ENCODE measurements at regions not wholly inside any gene's neighbourhood (a gene's known extent, or its start where the extent isn't known, plus 50 kb on each side); places are given as distances from the start of the nearest gene placed in this dataset.

- DNase-seq = no peak
Observed at GRCh38 chr3:150264561-150265279, 143.4 kb upstream of the TSC22D2 start.

- no peak for DNase-seq
Observed at GRCh38 chr3:150261958-150262357, 146.1 kb upstream of the TSC22D2 start.

- DNase-seq = no peak
Observed at GRCh38 chr3:150261418-150261817, 146.7 kb upstream of the TSC22D2 start.

- DNase-seq = no peak
Observed at GRCh38 chr3:150260398-150260710, 147.7 kb upstream of the TSC22D2 start.

GRCh38 chr3:150259526-150260397 is 148.3 kb upstream of the TSC22D2 start:
- DNase-seq = no peak

- no peak for DNase-seq
Observed at GRCh38 chr3:150256782-150257181, 151.3 kb upstream of the TSC22D2 start.

GRCh38 chr3:150256318-150256717 is 151.8 kb upstream of the TSC22D2 start:
- no peak for DNase-seq

GRCh38 chr3:150255826-150256225 is 152.3 kb upstream of the TSC22D2 start:
- DNase-seq = no peak

GRCh38 chr3:150255413-150255812 is 152.7 kb upstream of the TSC22D2 start:
- DNase-seq = peak; percentile 37 to 67

GRCh38 chr3:150254309-150254708 is 153.8 kb upstream of the TSC22D2 start:
- no peak for DNase-seq

- DNase-seq = no peak
Observed at GRCh38 chr3:150253622-150254021, 154.5 kb upstream of the TSC22D2 start.

- no peak for DNase-seq
Observed at GRCh38 chr3:150252462-150252861, 155.6 kb upstream of the TSC22D2 start.

GRCh38 chr3:150251187-150252062 is 156.7 kb upstream of the TSC22D2 start:
- DNase-seq = no peak

GRCh38 chr3:150249779-150250470 is 158.2 kb upstream of the TSC22D2 start:
- no peak for DNase-seq

- DNase-seq = no peak
Observed at GRCh38 chr3:150248888-150249681, 159.0 kb upstream of the TSC22D2 start.

GRCh38 chr3:150248116-150248887 is 159.8 kb upstream of the TSC22D2 start:
- no peak for DNase-seq

- no peak for DNase-seq
Observed at GRCh38 chr3:150247441-150247840, 160.7 kb upstream of the TSC22D2 start.

GRCh38 chr3:150243466-150243865 is 164.6 kb upstream of the TSC22D2 start:
- no peak for DNase-seq

- no peak for DNase-seq
Observed at GRCh38 chr3:150242220-150242936, 165.7 kb upstream of the TSC22D2 start.

- no peak for DNase-seq
Observed at GRCh38 chr3:150240891-150241290, 167.2 kb upstream of the TSC22D2 start.
